Urothelium cell line (cell line): ENCODE measurements at regions not wholly inside any gene's neighbourhood (a gene's known extent, or its start where the extent isn't known, plus 50 kb on each side); places are given as distances from the start of the nearest gene placed in this dataset.
A peak's percentile ranks its signal among the peaks of the same experiment; 100 is the strongest.

Source experiments
- DNase-seq: peaks from one replicate; pipeline ENCODE4 v3.0.0; 2011; ENCODE audit warnings: low spot score, mixed read lengths
- FAIRE-seq: peaks from 2 replicates; lab custom pipeline; 2011; peaks lifted over from hg19 to GRCh38; lab: Jason Lieb, UNC

DNA sequence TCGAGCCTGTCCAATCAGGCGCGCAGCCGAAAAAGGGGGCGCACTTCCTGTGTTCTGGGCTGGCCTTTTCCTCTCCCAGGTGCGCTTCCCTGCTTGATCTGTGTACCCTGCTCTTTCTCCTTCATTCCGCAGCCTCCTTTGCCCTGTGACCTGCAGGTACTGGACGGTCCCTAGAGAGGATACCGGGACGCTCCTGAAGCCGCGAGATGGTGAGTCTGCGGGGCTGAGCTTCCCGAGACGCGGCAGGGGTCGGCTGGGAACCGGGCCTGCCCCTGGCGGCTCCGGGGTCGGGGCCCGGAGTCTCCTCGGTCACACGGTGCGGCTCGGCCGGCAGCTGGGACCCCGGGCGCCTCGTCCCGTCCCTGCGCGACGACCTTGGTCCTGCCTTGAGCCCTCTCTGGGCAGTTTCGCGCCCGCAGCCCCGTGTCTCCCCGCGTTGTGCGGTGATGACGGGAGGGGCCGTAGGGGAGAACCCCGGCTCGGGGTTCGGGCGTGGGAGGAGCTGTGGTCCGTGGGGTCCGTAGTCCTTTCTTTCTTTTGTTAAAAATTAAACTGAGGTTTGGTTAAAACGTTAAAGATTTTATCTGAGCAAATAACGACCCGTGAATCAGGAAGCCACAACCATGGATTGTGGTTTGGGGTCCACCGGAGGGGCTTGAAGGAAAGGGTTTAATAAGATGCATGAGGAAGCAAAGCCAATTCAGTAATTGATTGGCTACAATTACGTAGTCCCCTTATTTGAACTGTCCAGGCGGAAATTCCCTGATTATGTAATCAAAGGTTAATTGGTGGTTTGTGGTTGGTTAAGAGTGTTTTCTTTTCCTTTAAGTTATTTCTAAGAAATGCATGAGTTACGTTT, 172.8 kb upstream of the ZNF267 start:
- DNase-seq (no peak), FAIRE-seq (no peak)

GRCh38 chr16:31701734-31702133, 171.9 kb upstream of the ZNF267 start:
- no peak for FAIRE-seq
- no peak for DNase-seq

- DNase-seq (no peak), FAIRE-seq (no peak)
Observed at GRCh38 chr16:31702796-31703195, 170.8 kb upstream of the ZNF267 start.

GRCh38 chr16:31703526-31704128, 170.0 kb upstream of the ZNF267 start:
- no peak for DNase-seq
- FAIRE-seq = no peak

GRCh38 chr16:31704138-31704537, 169.5 kb upstream of the ZNF267 start:
- FAIRE-seq = no peak

GRCh38 chr16:31705371-31705770, 168.2 kb upstream of the ZNF267 start:
- DNase-seq = no peak
- FAIRE-seq = no peak

More at GRCh38 chr16:31704138-31704537, 169.5 kb upstream of the ZNF267 start:
- DNase-seq = no peak

GRCh38 chr16:31706318-31706717, 167.3 kb upstream of the ZNF267 start:
- no peak for DNase-seq

GRCh38 chr16:31706925-31707324, 166.7 kb upstream of the ZNF267 start:
- FAIRE-seq = no peak

More at GRCh38 chr16:31706318-31706717, 167.3 kb upstream of the ZNF267 start:
- no peak for FAIRE-seq

GRCh38 chr16:31707743-31708335, 165.8 kb upstream of the ZNF267 start:
- DNase-seq (no peak), FAIRE-seq (no peak)

More at GRCh38 chr16:31706925-31707324, 166.7 kb upstream of the ZNF267 start:
- no peak for DNase-seq

DNA sequence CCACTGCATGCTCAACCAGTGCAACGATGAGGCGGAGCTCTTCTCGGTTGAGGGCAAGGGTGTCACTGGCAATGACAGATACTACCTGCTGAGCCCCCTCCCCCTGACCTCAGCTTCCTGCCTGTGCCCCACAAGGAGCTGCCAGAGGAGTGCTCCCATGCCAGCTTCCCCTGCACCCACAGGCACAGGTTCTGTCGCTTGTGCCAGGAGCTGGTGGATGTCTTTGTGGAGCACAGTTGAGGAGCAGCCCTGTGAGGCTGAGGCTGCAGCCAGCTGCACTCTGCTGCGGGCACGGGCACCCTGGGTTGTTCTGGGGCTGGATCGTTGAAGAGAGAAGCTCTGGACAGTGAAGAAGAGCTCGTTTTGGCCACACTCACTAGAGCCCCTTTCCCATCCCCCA, 165.3 kb upstream of the ZNF267 start:
- no peak for DNase-seq
- FAIRE-seq = no peak

- DNase-seq = no peak
- FAIRE-seq = no peak
Observed at GRCh38 chr16:31709181-31709580, 164.4 kb upstream of the ZNF267 start.

- DNase-seq (no peak), FAIRE-seq (no peak)
Observed at GRCh38 chr16:31710134-31710533, 163.5 kb upstream of the ZNF267 start.

DNA sequence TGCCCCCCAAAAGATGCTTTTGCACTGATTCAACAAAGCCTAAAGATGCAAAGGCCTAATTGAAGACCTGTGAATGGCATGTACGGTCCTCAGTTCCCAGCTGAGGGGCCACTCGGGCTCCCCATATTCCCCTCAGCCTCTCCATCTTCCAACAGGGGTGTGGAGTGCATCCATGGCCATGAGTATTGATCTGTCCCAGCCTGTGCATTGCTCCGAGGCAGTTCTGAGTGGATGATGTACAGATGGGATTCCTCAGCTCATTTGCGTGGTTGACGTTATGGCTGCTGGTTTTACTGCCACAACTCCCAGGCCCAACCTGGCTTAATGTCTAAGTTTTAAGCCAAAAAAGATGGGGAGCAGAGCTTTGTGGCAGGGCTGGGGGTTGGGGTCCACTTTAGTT, 162.7 kb upstream of the ZNF267 start:
- DNase-seq (no peak), FAIRE-seq (no peak)

DNA sequence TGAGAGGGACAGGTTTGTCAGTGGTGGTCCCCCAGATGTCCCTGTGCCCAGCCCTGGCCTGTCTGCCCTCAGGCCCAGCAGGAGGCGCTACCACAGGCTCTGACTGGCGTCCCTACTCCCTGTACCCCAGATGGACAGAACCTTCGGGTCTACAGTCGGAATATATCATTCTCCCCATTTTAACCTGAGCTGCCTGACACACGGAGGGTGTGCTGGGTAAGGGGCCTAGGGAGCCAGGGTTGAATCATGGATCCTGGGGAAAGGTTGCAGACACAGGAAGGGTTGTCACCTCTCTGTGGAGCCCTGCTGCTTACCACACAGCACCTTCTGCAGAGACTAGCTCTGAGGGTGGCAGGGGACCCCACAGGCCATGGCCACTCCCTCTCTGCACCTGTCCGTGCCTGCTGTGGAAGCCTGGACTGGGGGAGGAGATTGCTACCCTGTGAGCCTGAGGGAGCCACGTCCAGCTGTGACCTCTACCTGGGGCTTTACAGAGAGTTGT, 162.2 kb upstream of the ZNF267 start:
- FAIRE-seq = no peak
- DNase-seq = no peak

GRCh38 chr16:31712064-31712540, 161.5 kb upstream of the ZNF267 start:
- FAIRE-seq = no peak
- no peak for DNase-seq

DNA sequence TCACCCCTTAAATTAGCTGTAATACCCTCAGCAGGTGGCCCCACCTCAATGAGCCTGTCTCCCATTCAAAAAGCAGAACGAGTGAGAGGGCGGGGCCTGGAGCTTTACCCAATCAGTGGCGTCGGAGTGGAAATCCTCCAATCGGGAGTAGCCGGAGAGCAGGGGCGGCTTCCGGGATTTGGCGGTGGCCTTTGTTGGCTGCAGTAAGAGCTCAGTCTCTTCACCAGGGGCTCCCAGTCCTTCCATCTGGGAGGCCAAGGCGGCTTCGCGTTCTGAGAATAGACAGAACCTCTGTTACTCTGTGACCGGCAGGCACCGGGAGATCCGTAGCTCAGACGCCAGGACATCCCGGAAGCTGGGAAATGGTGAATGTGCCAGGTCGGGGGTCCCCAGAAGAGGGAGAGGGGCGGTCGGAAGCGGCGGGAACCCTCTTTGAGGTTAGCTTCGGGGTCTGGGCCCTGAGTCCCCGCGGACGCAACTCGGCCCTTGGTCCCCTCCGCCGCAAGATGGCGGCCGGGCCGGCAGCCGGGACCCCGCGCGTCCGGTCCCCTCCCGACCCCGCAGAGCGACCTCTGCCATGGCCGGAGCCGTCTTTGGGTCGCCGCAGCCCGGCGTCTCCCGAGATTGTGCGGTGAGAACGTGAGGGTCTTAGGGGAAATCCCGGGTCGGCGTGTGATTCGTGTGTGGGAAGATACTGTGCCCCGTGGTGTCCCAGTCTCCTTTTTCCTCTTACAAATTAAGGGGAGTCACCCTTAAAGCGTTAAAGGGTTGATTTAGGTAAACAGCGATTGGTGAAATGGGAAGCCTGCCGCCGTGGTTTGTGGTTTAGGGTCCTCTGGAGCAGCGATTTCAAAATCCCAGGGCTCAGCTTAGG, 160.3 kb upstream of the ZNF267 start:
- FAIRE-seq (no peak), DNase-seq (peak; percentile 89)

DNA sequence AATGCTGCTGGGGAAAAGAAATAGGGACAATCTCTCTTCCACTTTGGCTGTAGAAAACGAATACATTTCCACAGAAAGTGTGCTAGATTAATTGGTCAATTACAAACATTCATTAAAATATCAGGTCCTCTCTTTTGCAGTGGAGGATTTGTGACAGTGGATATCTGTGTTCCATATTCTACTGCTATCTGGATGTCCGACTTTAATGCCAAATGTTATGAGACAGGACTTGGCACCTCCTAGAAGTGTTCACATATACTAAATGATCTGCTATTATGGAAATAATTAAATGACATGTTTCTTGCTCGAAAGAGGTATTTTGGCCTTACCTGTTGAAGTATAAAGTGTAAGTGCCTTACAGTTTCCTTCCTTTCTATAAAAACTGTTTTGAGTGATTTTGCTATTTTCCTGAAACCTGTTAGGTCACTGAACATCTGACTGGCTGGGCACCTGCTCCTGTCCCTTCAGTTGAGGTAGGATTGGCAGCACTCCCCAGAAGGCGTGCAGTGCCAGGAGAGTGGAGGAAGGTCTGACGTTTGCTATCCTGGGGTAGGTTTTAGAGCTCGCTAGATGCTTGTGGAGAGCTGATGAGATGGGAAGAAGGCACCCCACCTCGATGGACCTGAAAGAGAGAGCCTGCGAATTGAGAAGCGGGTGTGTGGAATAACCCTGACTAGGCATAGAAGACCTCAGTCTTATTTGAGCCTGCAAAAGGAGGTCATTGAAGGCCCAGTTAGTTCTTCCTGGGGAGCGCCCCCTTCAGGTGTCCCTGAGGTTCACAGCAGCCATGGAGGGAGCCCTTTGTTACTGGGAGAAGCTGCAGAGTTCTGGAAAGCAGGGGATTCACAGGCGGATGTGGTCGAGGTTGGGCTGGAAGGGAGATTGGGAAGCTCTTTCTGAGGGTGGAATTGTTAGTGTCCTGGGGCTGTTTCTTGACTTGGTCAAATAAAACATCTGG, 159.4 kb upstream of the ZNF267 start:
- DNase-seq (peak; percentile 12), FAIRE-seq (no peak)

- FAIRE-seq (no peak), DNase-seq (no peak)
Observed at GRCh38 chr16:31714903-31715504, 158.6 kb upstream of the ZNF267 start.

GRCh38 chr16:31715915-31716314, 157.7 kb upstream of the ZNF267 start:
- no peak for DNase-seq
- no peak for FAIRE-seq
